ENCODE measurements at regions not wholly inside any gene's neighbourhood (a gene's known extent, or its start where the extent isn't known, plus 50 kb on each side); places are given as distances from the start of the nearest gene placed in this dataset.

GRCh38 chr2:18243816-18244215, 316.6 kb downstream of the RDH14 start:
- TF ChIP-seq, protein P1, sequence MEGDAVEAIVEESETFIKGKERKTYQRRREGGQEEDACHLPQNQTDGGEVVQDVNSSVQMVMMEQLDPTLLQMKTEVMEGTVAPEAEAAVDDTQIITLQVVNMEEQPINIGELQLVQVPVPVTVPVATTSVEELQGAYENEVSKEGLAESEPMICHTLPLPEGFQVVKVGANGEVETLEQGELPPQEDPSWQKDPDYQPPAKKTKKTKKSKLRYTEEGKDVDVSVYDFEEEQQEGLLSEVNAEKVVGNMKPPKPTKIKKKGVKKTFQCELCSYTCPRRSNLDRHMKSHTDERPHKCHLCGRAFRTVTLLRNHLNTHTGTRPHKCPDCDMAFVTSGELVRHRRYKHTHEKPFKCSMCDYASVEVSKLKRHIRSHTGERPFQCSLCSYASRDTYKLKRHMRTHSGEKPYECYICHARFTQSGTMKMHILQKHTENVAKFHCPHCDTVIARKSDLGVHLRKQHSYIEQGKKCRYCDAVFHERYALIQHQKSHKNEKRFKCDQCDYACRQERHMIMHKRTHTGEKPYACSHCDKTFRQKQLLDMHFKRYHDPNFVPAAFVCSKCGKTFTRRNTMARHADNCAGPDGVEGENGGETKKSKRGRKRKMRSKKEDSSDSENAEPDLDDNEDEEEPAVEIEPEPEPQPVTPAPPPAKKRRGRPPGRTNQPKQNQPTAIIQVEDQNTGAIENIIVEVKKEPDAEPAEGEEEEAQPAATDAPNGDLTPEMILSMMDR (conservative IDR thresholded peaks at IDR 0.05 in 1 of 2, IDR thresholded peaks at IDR 0.05 in 1 of 2; ENCODE audit: extremely low read depth in 1 of 2, insufficient read depth in 1 of 2, low read depth in 1 of 2, low read length in 2 of 2), result no peak
- no peak for TF ChIP-seq EZH2 (IDR thresholded peaks at IDR 0.05; ENCODE audit: borderline replicate concordance, low read length)
